Thyroid gland (tissue), 4 donors: ENCODE measurements at regions not wholly inside any gene's neighbourhood (a gene's known extent, or its start where the extent isn't known, plus 50 kb on each side); places are given as distances from the start of the nearest gene placed in this dataset.

Experiments used
- DNase-seq, 2 donors: peaks; one replicate each; pipeline ENCODE4 v3.0.0-alpha.2; 2019
- H3K27ac ChIP-seq, 3 donors: fragments of 200-600 bp; sonication (generic); 1 replicate in 2 of 3; 2 replicates in 1 of 3; pipeline ENCODE4 v1.5.1; 2016 to 2019; ENCODE audit warnings: mild to moderate bottlenecking in 1 of 3, moderate library complexity in 1 of 3
- H3K27me3 ChIP-seq: fragments of 200-600 bp; sonication (generic); one replicate; pipeline ENCODE4 v1.5.1; 2019
- H3K36me3 ChIP-seq, 2 donors: fragments of 200-600 bp; sonication (generic); one replicate each; pipeline ENCODE4 v1.5.1; 2016 to 2019
- H3K4me1 ChIP-seq, 2 donors: fragments of 200-600 bp; sonication (generic); one replicate each; pipeline ENCODE4 v1.5.1; 2017 to 2019
- H3K4me3 ChIP-seq, 3 donors: fragments of 200-600 bp; sonication (generic); replicated peaks in 1 of 3; 1 replicate in 2 of 3; 2 replicates in 1 of 3; pipeline ENCODE4 v1.5.1; 2016; ENCODE audit warnings: mild to moderate bottlenecking in 1 of 3
- H3K9me3 ChIP-seq: fragments of 200-600 bp; sonication (generic); one replicate; pipeline ENCODE4 v1.5.1; 2017
- CTCF ChIP-seq, 6 experiments: fragments of 200-600 bp in 3 of 6; fragments of 450-650 bp in 3 of 6; sonication (generic) in 3 of 6; IDR thresholded peaks; one replicate each; pipeline ENCODE4 v1.5.1; 2016 to 2019; ENCODE audit warnings: antibody characterized with exemption in 6 of 6, mild to moderate bottlenecking in 2 of 6, inconsistent platforms in 1 of 6, moderate library complexity in 1 of 6
- POLR2A ChIP-seq, 2 donors: fragments of 450-650 bp; IDR thresholded peaks; one replicate each; pipeline ENCODE4 v1.6.1; 2017; ENCODE audit warnings: antibody characterized with exemption in 2 of 2, mild to moderate bottlenecking in 2 of 2, moderate library complexity in 1 of 2
- WGBS, 2 donors: methylation state at CpG; one replicate each; pipeline ENCODE4 v1.1.5; 2017; 5-methylcytosine and 5-hydroxymethylcytosine counted together
- intact Hi-C: fragments of 100-400 bp; cut with DNase I; formaldehyde crosslinking; loops from one replicate; pipeline ENCODE4 v1.15.1; 2023

DNA sequence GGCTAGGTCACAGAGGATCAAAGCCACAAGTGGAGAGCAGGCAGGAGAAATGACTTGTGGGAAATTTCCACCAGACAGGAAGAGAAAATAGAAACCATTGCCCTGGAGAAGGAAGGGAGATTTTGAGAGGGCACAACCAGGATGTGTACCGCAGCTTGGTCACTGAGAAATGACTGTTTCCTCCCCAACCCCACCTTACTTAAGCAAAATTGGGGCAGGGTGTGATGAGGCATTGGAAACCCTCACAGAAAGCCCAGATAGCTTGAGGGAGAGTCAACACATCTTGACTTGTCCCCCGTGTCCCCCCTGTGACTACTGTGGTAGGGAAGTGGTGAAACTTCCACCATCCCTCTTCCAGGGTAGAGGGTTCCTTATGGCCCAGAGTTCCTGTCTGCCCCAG is 113.5 kb upstream of the FAM20A start:
- TF ChIP-seq CTCF (IDR thresholded peaks at IDR 0.05) (no peak), POLR2A (IDR thresholded peaks at IDR 0.05) (no peak)
- DNase-seq, result no peak
- H3K27ac ChIP-seq, result no peak overlapping the region
- H3K4me3 ChIP-seq, result no peak overlapping the region
- WGBS, 2 donors, result 86 to 93% methylated on average over 2 of the region's 2 CpGs
- H3K36me3 ChIP-seq, result no peaks in the 10 kb centered on the region
- intact Hi-C loops, result no loop called here
- no peaks in the 10 kb centered on the region for H3K9me3 ChIP-seq
- no peaks in the 10 kb centered on the region for H3K27me3 ChIP-seq
- no peaks in the 10 kb centered on the region for H3K4me1 ChIP-seq

- no peaks in the 10 kb centered on the region for H3K27me3 ChIP-seq
- WGBS, 2 donors, result 62 to 75% methylated on average over 4 of the region's 4 CpGs
- H3K36me3 ChIP-seq, result no peaks in the 10 kb centered on the region
- intact Hi-C loops, result no loop called here
- TF ChIP-seq POLR2A (IDR thresholded peaks at IDR 0.05), result no peak
- TF ChIP-seq CTCF (IDR thresholded peaks at IDR 0.05), result no peak
- H3K9me3 ChIP-seq, result no peaks in the 10 kb centered on the region
- H3K4me1 ChIP-seq, result no peaks in the 10 kb centered on the region
- no peak overlapping the region for H3K4me3 ChIP-seq
- DNase-seq, result no peak
- H3K27ac ChIP-seq, result no peak overlapping the region
These were observed 110.7 kb upstream of the FAM20A start for GRCh38 chr17:68711858-68712257.

- Histone ChIP-seq H3K27ac (no peak overlapping the region), H3K36me3 (no peaks in the 10 kb centered on the region), H3K4me3 (no peak overlapping the region), H3K4me1 (no peaks in the 10 kb centered on the region), H3K27me3 (no peaks in the 10 kb centered on the region), H3K9me3 (no peaks in the 10 kb centered on the region)
- WGBS, 2 donors, result 91 to 92% methylated on average over 1 of the region's 1 CpG
- DNase-seq, result no peak
- intact Hi-C loops, result no loop called here
- no peak for TF ChIP-seq CTCF (IDR thresholded peaks at IDR 0.05)
These were observed 109.8 kb upstream of the FAM20A start for GRCh38 chr17:68710976-68711375.

DNA sequence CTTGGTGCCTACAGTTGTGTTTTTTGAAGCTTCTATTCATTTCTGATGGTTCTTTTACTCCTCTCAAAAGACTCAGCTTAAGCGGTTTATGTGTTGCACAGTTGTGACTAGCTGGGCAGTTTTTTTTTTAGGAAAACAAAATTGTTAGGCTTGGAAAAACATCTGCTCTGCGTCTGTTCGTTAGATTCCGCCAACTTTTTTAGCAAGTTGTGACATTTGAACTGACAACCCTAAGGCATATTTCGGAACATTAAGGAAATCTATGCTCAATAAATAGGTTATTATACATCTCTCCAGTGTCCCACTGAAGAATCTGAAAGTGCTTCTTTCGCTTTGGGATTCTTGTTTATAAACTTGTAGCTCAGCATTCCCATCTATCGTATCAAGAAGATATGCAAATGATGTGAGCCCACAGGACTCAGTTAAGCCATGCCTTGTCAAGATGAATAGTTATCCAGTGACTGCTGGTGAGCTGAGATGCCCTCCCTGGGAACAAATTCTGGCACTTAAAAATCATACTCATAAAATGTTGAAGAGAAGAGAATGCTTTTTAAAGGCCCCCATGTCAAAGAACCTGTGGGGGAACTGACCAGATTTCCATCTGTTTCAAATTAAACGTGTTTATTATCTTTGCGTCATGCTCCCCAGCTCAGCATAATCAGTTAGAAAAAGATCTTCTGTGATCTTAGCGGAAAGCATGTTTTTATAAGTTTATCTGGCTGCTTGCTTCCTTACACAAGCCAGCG is 109.0 kb upstream of the FAM20A start:
- Histone ChIP-seq H3K27ac (no peak overlapping the region), H3K36me3 (no peaks in the 10 kb centered on the region), H3K4me1 (no peaks in the 10 kb centered on the region), H3K9me3 (no peaks in the 10 kb centered on the region), H3K4me3 (no peak overlapping the region), H3K27me3 (no peaks in the 10 kb centered on the region)
- intact Hi-C loops, result no loop called here
- DNase-seq, result no peak
- TF ChIP-seq CTCF (IDR thresholded peaks at IDR 0.05), result no peak
- TF ChIP-seq POLR2A (IDR thresholded peaks at IDR 0.05), result no peak
- 66 to 70% methylated on average over 11 of the region's 11 CpGs for WGBS, 2 donors

GRCh38 chr17:68709461-68709860 is 108.3 kb upstream of the FAM20A start:
- Histone ChIP-seq H3K27me3 (no peaks in the 10 kb centered on the region), H3K4me1 (no peaks in the 10 kb centered on the region), H3K27ac (no peak overlapping the region), H3K9me3 (no peaks in the 10 kb centered on the region), H3K36me3 (no peaks in the 10 kb centered on the region), H3K4me3 (no peak overlapping the region)
- intact Hi-C loops, result no loop called here
- DNase-seq, result no peak
- WGBS, 2 donors, result 81 to 91% methylated on average over 5 to 6 of the region's 6 CpGs
- TF ChIP-seq POLR2A (IDR thresholded peaks at IDR 0.05) (no peak), CTCF (IDR thresholded peaks at IDR 0.05) (no peak)
